NB4 (cell line): ENCODE measurements at regions not wholly inside any gene's neighbourhood (a gene's known extent, or its start where the extent isn't known, plus 50 kb on each side); places are given as distances from the start of the nearest gene placed in this dataset.

Experiments
- DNase-seq: peaks from one replicate; pipeline ENCODE4 v3.0.0; 2010; ENCODE audit warnings: low read depth
- H3K4me3 ChIP-seq: one replicate; pipeline ENCODE4 v1.5.1; 2011; ENCODE audit warnings: mild to moderate bottlenecking, low read depth, low read length, moderate library complexity
- CTCF ChIP-seq: IDR thresholded peaks from one replicate; pipeline ENCODE4 v1.5.1; 2012; ENCODE audit warnings: low read depth, low read length
- MAX ChIP-seq: IDR thresholded peaks from 2 replicates; pipeline ENCODE4 v1.6.1; 2011; ENCODE audit warnings: low read depth, low read length
- MYC ChIP-seq: IDR thresholded peaks from 2 replicates; pipeline ENCODE4 v1.6.1; 2011; ENCODE audit warnings: low read depth, low read length
- POLR2A ChIP-seq: IDR thresholded peaks from 2 replicates; pipeline ENCODE4 v1.6.1; 2011; ENCODE audit warnings: mild to moderate bottlenecking; ENCODE audit not compliant: insufficient read length; ENCODE audit errors: extremely low read depth

GRCh38 chr6:109284675-109285074 is 97.6 kb downstream of the CD164 start:
- no peak overlapping the region for H3K4me3 ChIP-seq
- DNase-seq = no peak
- TF ChIP-seq MYC (no peak), MAX (no peak), CTCF (no peak), POLR2A (no peak)

- TF ChIP-seq MAX = no peak
- no peak for TF ChIP-seq MYC
- TF ChIP-seq POLR2A = no peak
- no peak for TF ChIP-seq CTCF
- H3K4me3 ChIP-seq = no peak overlapping the region
- DNase-seq = peak; percentile 21
Observed at GRCh38 chr6:109282756-109283155, 99.5 kb downstream of the CD164 start.

- no peak overlapping the region for H3K4me3 ChIP-seq
- TF ChIP-seq MAX = no peak
- no peak for TF ChIP-seq MYC
- TF ChIP-seq POLR2A = no peak
- TF ChIP-seq CTCF = no peak
- no peak for DNase-seq
Observed at GRCh38 chr6:109279628-109280027, 102.6 kb downstream of the CD164 start.

GRCh38 chr6:109271622-109272021 is 110.6 kb downstream of the CD164 start:
- H3K4me3 ChIP-seq = no peak overlapping the region
- TF ChIP-seq CTCF (no peak), MYC (no peak), MAX (no peak), POLR2A (no peak)
- DNase-seq = no peak

- DNase-seq = no peak
- TF ChIP-seq POLR2A (no peak), CTCF (no peak)
- H3K4me3 ChIP-seq = no peak overlapping the region
Observed at GRCh38 chr6:109269953-109270517, 112.2 kb downstream of the CD164 start.

GRCh38 chr6:109269057-109269456 is 113.2 kb downstream of the CD164 start:
- TF ChIP-seq POLR2A (no peak), MYC (no peak), MAX (no peak), CTCF (no peak)
- no peak for DNase-seq
- no peak overlapping the region for H3K4me3 ChIP-seq
